ENCODE measurements at regions not wholly inside any gene's neighbourhood (a gene's known extent, or its start where the extent isn't known, plus 50 kb on each side); places are given as distances from the start of the nearest gene placed in this dataset.

- DNase-seq (ENCODE audit: extremely low spot score in 2 of 2): no peak
- peaks cover 4% of the 10 kb centered on the region for H3K9me3 ChIP-seq
- no peak overlapping the region for H3K4me3 ChIP-seq
- no peaks in the 10 kb centered on the region for H3K36me3 ChIP-seq
- no peaks in the 10 kb centered on the region for H3K4me1 ChIP-seq
- intact Hi-C loops (cut with DNase I): no loop called here
- H3K27me3 ChIP-seq: no peaks in the 10 kb centered on the region
- H3K27ac ChIP-seq: no peak overlapping the region
- no peak for TF ChIP-seq POLR2A (IDR thresholded peaks at IDR 0.05)
- no peak for TF ChIP-seq CTCF (IDR thresholded peaks at IDR 0.05)
- no peak for TF ChIP-seq POLR2AphosphoS5 (IDR thresholded peaks at IDR 0.05; ENCODE audit: insufficient read depth in 1 of 2, low read depth in 1 of 2)
Measured at GRCh38 chr1:57839067-57839466, 415.2 kb upstream of the DAB1 start.

- DNase-seq (ENCODE audit: extremely low spot score in 2 of 2): no peak
- H3K9me3 ChIP-seq: no peaks in the 10 kb centered on the region
- H3K4me1 ChIP-seq: no peaks in the 10 kb centered on the region
- H3K27me3 ChIP-seq: no peaks in the 10 kb centered on the region
- H3K4me3 ChIP-seq: no peak overlapping the region
- H3K27ac ChIP-seq: no peak overlapping the region
- intact Hi-C loops (cut with DNase I): no loop called here
- H3K36me3 ChIP-seq: no peaks in the 10 kb centered on the region
- TF ChIP-seq POLR2AphosphoS5 (IDR thresholded peaks at IDR 0.05; ENCODE audit: insufficient read depth in 1 of 2, low read depth in 1 of 2): no peak
- no peak for TF ChIP-seq CTCF (IDR thresholded peaks at IDR 0.05)
- TF ChIP-seq POLR2A (IDR thresholded peaks at IDR 0.05): no peak
Measured at GRCh38 chr1:57835620-57836019, 411.8 kb upstream of the DAB1 start.

DNA sequence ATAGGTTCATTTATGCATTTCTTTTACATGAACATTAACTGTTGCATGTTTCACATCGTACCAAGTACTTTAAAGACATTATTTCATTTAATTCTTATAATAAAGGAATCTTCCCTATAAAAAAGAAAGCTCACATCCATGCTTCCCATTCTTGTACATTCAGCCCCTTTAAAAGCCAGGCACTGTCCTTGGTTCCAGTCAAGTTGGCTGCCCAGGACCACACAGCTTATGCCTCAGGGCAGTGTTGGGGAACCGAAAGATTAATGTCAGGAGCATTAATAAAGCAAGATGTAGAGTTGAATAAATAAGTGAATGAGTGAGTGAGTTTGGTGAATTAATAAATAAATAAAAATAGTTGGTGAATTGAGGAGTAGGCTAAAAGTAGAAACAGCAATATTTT lies 409.4 kb upstream of the DAB1 start:
- Histone ChIP-seq H3K9me3 (no peaks in the 10 kb centered on the region), H3K4me3 (no peak overlapping the region), H3K36me3 (no peaks in the 10 kb centered on the region), H3K4me1 (no peaks in the 10 kb centered on the region), H3K27ac (no peak overlapping the region), H3K27me3 (no peaks in the 10 kb centered on the region)
- DNase-seq (ENCODE audit: extremely low spot score in 2 of 2): no peak
- intact Hi-C loops (cut with DNase I): no loop called here
- TF ChIP-seq POLR2AphosphoS5 (IDR thresholded peaks at IDR 0.05; ENCODE audit: insufficient read depth in 1 of 2, low read depth in 1 of 2): no peak
- no peak for TF ChIP-seq POLR2A (IDR thresholded peaks at IDR 0.05)
- no peak for TF ChIP-seq CTCF (IDR thresholded peaks at IDR 0.05)

DNA sequence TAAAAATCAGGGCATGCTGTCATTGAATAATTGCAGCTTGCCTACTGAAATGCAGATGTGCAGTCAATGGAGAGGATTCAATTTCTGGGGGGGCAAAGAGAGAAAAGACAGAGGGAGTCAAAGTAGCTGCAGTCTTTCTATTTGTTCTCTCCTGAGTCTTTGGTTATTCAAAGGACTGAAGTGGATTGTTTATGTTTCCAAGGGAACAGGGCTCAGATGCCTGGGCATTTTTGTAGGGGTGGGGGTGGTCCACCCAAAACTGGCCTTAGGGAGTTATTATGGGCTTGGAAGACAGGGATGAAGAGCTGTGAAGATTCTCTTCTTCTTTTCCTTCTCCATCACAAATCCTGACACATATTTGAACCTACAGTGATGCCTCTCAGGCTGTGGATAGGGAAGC lies 408.8 kb upstream of the DAB1 start:
- H3K36me3 ChIP-seq: no peaks in the 10 kb centered on the region
- H3K9me3 ChIP-seq: no peaks in the 10 kb centered on the region
- TF ChIP-seq POLR2A (IDR thresholded peaks at IDR 0.05) (no peak), CTCF (IDR thresholded peaks at IDR 0.05) (no peak), POLR2AphosphoS5 (IDR thresholded peaks at IDR 0.05; ENCODE audit: insufficient read depth in 1 of 2, low read depth in 1 of 2) (no peak)
- intact Hi-C loops (cut with DNase I): no loop called here
- no peaks in the 10 kb centered on the region for H3K4me1 ChIP-seq
- H3K27ac ChIP-seq: no peak overlapping the region
- no peaks in the 10 kb centered on the region for H3K27me3 ChIP-seq
- H3K4me3 ChIP-seq: no peak overlapping the region
- no peak for DNase-seq (ENCODE audit: extremely low spot score in 2 of 2)

- H3K4me1 ChIP-seq: no peaks in the 10 kb centered on the region
Measured at GRCh38 chr1:57831624-57832023, 407.8 kb upstream of the DAB1 start.

More at GRCh38 chr1:57831624-57832023, 407.8 kb upstream of the DAB1 start:
- Histone ChIP-seq H3K27ac (no peak overlapping the region), H3K36me3 (no peaks in the 10 kb centered on the region), H3K4me3 (no peak overlapping the region), H3K9me3 (no peaks in the 10 kb centered on the region), H3K27me3 (no peaks in the 10 kb centered on the region)
- DNase-seq (ENCODE audit: extremely low spot score in 2 of 2): no peak
- TF ChIP-seq POLR2A (IDR thresholded peaks at IDR 0.05): no peak
- no peak for TF ChIP-seq POLR2AphosphoS5 (IDR thresholded peaks at IDR 0.05; ENCODE audit: insufficient read depth in 1 of 2, low read depth in 1 of 2)
- no peak for TF ChIP-seq CTCF (IDR thresholded peaks at IDR 0.05)
- intact Hi-C loops (cut with DNase I): no loop called here

All from vagina (tissue), 2 donors.